ENCODE measurements at regions not wholly inside any gene's neighbourhood (a gene's known extent, or its start where the extent isn't known, plus 50 kb on each side); places are given as distances from the start of the nearest gene placed in this dataset.

GRCh38 chr18:38709122-38709521 is 1143.5 kb upstream of the CELF4 start:
- no peak for TF ChIP-seq CTCF (conservative IDR thresholded peaks at IDR 0.05; ENCODE audit: low read length)
- TF ChIP-seq EZH2phosphoT487 (IDR thresholded peaks at IDR 0.05; ENCODE audit: borderline replicate concordance, low read depth, low read length), result no peak
